Muscle of leg (tissue), 3 donors: ENCODE measurements at regions not wholly inside any gene's neighbourhood (a gene's known extent, or its start where the extent isn't known, plus 50 kb on each side); places are given as distances from the start of the nearest gene placed in this dataset.

Source experiments
- DNase-seq: peaks from one replicate; pipeline ENCODE4 v3.0.0; 2013
- H3K27ac ChIP-seq: one replicate; pipeline ENCODE4 v1.5.1; 2013; ENCODE audit warnings: mild to moderate bottlenecking, low read length, control low read depth
- H3K27me3 ChIP-seq: one replicate; pipeline ENCODE4 v1.6.1; 2013; ENCODE audit warnings: low read length; ENCODE audit not compliant: control insufficient read depth, insufficient read depth
- H3K36me3 ChIP-seq: one replicate; pipeline ENCODE4 v1.6.1; 2013; ENCODE audit warnings: low read length; ENCODE audit not compliant: control insufficient read depth, insufficient read depth
- H3K4me1 ChIP-seq: one replicate; pipeline ENCODE4 v1.6.1; 2013; ENCODE audit warnings: low read length; ENCODE audit not compliant: control insufficient read depth, insufficient read depth
- H3K4me3 ChIP-seq: one replicate; pipeline ENCODE4 v1.5.1; 2013; ENCODE audit warnings: low read length, control low read depth
- H3K9me3 ChIP-seq: replicated peaks from 2 replicates; pipeline ENCODE4 v1.6.1; 2013; ENCODE audit warnings: low read depth, low read length; ENCODE audit not compliant: control insufficient read depth
- WGBS: methylation state at CpG from one replicate; pipeline ENCODE4 v1.1.5; 2013; ENCODE audit warnings: missing lambda C conversion rate; ENCODE audit not compliant: insufficient coverage; 5-methylcytosine and 5-hydroxymethylcytosine counted together

DNA sequence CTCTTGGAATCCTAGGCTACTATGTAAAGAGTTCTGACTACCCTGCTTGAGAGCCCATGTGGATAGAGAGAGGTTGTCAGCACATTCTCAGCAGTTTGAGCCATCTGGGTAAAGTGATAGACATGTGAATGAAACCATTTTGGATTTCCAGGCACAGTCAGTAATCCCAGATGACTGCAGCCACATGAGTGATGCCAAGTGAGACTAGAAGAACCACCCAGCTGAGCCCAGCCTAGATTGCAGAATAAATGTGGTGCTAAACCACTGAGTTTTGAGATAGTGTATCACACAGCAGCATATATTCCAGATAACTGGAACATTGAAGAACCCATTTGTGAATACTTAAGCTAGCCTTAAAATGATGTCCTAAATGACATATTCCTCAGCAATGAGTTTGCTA, 166.2 kb downstream of the ATP6V1G3 start:
- Histone ChIP-seq H3K27ac (no peak overlapping the region), H3K4me1 (no peaks in the 10 kb centered on the region), H3K9me3 (peaks cover 2% of the 10 kb centered on the region), H3K4me3 (no peak overlapping the region), H3K36me3 (no peaks in the 10 kb centered on the region), H3K27me3 (no peaks in the 10 kb centered on the region)
- no peak for DNase-seq

- no peak for DNase-seq
- Histone ChIP-seq H3K27ac (no peak overlapping the region), H3K27me3 (no peaks in the 10 kb centered on the region), H3K36me3 (no peaks in the 10 kb centered on the region), H3K4me3 (no peak overlapping the region), H3K9me3 (peaks cover 2% of the 10 kb centered on the region), H3K4me1 (no peaks in the 10 kb centered on the region)
- no CpG with 5 or more reads among the region's 3 CpGs for WGBS
Observed at GRCh38 chr1:198373376-198373775, 167.1 kb downstream of the ATP6V1G3 start.
